Head of caudate nucleus (tissue), 42 donors: ENCODE measurements at regions not wholly inside any gene's neighbourhood (a gene's known extent, or its start where the extent isn't known, plus 50 kb on each side); places are given as distances from the start of the nearest gene placed in this dataset.

Source experiments
- DNase-seq, 42 donors: peaks; one replicate each; pipeline versions ENCODE4 v3.0.0 to v3.0.0-alpha.2; 2020 to 2021; ENCODE audit warnings: mixed read lengths in 7 of 42
- intact Hi-C: fragments of 100-400 bp; cut with DNase I; formaldehyde crosslinking; loops from one replicate; pipeline ENCODE4 v1.15.0; 2022

DNA sequence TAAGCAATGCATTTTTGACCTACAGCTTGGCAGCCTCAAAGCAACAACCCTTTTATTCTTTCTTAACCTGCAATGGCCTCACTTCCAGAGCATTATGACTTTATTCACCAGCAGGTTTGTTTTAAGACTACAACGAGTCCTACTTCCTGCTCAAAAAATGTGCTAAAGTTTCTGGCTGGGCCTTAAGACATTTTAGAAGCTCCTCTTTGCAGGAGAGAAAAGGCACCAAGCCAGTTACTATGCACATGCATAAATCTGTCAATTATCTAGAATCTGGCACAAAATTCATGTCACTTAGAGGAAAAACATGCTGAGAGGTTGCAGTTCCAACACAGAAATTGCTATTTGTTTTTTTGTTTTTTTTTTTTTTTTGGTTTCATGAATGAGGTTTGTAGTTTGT lies 223.0 kb upstream of the EPHA5 start:
- DNase-seq: no peak
- intact Hi-C loops: no loop called here

DNA sequence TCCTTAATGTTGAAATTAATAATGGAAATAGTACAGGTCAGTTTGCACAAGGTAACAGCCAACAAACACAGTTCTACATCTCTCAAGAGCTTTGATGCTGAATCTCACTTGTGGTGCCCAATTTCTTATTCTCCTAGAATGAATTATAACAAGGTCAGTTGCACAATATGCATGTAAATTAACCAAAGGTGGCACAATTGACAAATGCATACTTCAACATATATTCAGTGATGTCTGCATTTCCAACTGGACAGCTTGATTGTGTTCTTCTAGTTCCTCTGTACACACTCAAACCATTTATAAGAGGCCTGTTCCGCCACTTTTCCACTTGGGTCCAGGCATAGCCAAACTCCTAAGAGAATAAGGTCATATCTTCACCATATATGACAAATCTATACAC lies 210.3 kb upstream of the EPHA5 start:
- no peak for DNase-seq
- intact Hi-C loops: no loop called here

DNA sequence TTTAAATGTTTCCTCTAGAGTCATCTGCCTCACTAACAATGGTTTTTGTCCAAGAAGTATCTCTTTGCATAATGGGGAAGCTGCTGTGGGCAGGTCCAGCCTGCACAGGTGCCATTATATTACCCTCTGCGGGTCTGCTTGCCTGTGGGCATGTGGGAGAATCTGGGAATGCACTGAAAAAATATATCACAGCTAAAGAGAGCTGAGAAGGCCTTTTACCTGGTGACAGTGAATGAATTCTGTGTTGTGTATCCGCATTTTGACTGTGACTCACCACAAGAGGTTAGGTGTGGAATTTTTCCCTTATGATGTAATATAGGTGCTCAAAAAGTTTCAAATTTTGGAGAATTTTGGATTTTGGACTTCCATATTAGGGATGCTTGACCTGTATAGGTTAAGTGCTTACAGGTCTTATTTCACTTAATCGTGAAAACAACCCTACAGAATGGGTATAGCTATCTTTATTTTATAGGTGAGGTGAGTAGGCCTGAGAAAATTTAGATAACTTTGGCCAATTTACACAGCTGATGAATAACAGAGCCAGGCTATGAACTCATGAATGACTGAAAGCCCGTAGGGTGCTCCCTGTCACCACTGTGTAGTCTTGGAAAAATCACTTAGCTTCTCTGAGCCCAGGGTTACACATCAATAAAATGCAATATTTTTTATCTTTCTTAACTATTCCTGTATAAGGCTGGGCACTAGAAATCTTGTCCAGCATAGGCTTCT lies 198.0 kb upstream of the EPHA5 start:
- intact Hi-C loops: no loop called here
- DNase-seq: no peak

- intact Hi-C loops: no loop called here
- DNase-seq: no peak
Measured at GRCh38 chr4:65865489-65865888, 195.2 kb upstream of the EPHA5 start.

GRCh38 chr4:65861993-65862392 lies 191.7 kb upstream of the EPHA5 start:
- DNase-seq: no peak
- intact Hi-C loops: no loop called here

DNA sequence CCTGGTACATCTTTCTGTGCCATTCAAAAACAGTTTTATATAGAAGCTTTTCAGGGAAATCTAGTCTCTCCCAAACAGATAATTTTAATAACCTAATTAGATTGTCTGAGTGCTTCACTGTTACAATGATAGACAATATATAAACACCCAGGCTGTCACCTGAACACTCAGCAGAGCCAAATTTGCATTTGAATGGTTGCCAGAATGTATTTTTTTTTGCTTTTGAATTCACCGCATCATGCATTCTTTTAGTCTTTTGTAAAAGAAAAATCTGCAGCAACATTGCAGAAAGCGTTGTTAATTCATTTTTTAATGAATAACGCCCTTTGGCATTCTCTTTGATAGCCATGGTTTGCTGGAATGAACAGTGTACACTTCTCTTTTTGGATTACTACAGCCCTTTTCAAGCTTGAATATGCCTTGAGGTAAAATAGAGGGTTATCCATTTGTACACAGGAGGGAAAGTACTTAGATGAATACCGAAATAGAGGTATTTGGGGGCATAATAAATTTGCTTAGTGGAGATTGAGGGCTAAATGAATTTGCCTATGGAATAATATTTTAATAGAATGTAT lies 175.0 kb upstream of the EPHA5 start:
- intact Hi-C loops: no loop called here
- no peak for DNase-seq

DNA sequence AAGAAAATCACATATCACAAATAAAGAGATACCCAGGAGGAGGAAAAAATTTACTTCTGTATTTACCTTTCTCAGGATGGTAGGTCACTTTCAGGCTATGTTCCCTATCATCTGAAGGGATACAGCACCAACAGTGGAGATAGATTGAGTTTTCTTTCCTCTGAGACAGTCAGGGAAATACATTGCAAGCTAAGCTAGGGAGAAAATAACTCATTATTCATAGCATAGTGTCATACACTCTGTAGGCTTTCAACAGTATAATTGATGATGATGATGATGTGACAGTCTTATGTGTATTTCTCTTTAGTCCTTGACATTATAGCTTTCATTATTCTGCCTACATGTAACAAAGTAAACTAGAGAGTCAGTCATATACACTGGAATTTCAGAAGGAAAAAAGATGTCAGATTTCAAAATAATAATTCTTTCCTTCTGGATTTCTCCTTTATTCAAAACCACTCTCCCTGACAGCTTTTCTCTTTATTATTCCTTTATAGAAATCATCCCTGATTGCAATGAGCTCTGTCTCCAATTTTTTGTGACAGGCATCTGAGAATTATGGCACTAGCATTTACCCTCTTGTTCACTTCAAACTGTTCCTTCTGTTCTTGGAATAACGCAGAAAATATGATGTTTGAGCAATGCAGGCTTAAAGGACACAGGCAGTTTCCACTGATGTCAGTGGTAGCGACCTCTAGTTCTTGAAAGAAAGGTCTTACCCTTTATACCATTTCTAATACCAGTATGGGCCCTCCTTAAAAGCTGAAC lies 169.1 kb upstream of the EPHA5 start:
- DNase-seq: no peak
- intact Hi-C loops: no loop called here

- intact Hi-C loops: no loop called here
- no peak for DNase-seq
Measured at GRCh38 chr4:65834707-65835106, 164.4 kb upstream of the EPHA5 start.

- DNase-seq: no peak
- intact Hi-C loops: no loop called here
Measured at GRCh38 chr4:65831828-65832227, 161.5 kb upstream of the EPHA5 start.

GRCh38 chr4:65825116-65825753 lies 154.9 kb upstream of the EPHA5 start:
- intact Hi-C loops: no loop called here
- DNase-seq: no peak

DNA sequence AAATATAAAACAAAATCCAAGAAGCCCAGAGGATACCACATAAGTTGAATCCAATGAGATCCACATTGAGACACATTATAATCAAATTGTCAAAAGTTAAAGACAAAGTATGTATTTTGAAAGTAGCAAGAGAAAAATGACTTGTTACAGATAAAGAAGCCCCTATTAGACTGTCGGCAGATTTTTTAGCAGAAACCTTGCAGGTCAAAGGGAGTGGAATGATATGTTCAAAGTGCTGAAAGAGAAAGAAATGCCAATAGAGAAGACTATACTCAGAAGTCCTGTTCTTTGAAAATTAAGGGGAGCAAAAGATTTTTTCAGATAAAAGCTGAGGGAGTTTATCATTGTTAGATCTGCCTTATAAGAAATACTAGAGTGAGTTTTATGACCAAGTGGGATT lies 148.9 kb upstream of the EPHA5 start:
- intact Hi-C loops: no loop called here
- DNase-seq: no peak

DNA sequence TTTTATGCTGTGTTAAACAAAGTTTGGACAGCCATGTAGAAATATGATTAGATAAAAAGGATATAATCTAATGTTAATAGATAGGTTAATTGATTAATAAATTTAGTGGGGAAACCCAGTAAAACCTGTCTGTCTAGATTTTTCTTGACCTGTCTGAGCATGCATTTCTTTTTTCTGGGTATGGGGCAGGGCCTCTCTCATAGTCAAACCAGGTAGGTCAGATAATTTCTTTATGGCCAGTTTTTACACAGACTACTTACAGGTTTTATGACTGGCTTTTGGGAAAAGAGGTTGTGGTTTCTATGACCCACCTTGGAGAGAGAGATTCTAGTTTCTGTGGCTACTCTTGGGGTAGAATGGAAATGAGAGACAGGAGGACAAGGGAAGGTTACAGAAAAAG lies 135.6 kb upstream of the EPHA5 start:
- DNase-seq: no peak
- intact Hi-C loops: no loop called here

DNA sequence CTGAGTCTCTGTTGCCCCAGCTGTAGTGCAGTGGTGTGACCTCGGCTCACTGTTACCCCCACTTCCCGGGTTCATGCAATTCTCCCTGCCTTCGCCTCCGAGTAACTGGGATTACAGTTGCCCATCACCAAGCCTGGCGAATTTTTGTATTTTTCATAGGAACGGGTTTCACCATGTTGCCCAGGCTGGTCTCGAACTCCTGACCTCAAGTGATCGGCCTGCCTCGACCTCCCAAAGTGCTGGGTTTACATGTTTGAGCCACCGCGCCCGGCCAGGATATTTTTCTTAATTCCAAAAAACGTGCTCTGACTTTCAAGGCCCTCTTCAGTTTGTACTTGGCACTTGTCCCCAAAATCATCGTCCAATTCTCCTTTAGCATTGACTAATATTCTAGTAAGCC lies 129.2 kb upstream of the EPHA5 start:
- intact Hi-C loops: no loop called here
- DNase-seq: no peak

GRCh38 chr4:65798498-65799127 lies 128.3 kb upstream of the EPHA5 start:
- DNase-seq: no peak
- intact Hi-C loops: no loop called here

- intact Hi-C loops: no loop called here
- DNase-seq: peak in 1 of 42 donors; percentile 10
Measured at GRCh38 chr4:65791812-65792308, 121.6 kb upstream of the EPHA5 start.

DNA sequence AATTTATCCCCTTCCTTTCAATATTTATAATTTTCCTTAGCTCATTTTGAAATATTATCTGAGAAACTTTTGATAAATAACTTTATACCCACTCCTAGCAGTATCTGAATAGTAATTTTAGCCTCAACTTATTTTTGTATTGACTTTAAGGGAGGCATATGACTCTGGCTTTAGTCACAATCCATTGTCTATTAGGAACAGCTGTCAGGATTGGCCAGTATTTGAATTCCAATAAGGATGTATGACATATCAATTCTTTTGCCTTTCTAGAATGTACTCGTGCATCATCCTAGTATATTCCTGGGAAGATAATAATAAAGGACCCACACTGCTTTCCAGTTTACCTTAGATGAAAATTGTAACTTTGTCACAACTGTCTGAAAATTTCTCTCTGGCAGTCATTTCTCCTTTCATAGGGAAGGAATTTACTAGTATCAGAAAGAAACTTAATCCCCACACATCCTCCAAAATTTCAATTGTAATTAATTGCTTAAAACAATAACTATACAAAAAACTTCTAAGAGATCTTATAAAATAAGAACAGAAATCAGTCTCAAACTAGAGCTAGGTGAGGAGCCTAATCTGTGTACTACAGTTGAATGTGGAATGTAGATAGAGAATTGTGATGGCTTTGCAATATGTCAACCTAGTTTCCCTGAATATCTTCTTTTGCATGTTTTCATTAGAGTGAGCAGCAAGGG lies 121.0 kb upstream of the EPHA5 start:
- no peak for DNase-seq
- intact Hi-C loops: no loop called here

- intact Hi-C loops: no loop called here
- DNase-seq: no peak
Measured at GRCh38 chr4:65789805-65790204, 119.5 kb upstream of the EPHA5 start.

- intact Hi-C loops: no loop called here
- DNase-seq: no peak
Measured at GRCh38 chr4:65789341-65789740, 119.1 kb upstream of the EPHA5 start.

- intact Hi-C loops: no loop called here
Measured at GRCh38 chr4:65777270-65777669, 107.0 kb upstream of the EPHA5 start.

More at GRCh38 chr4:65777270-65777669, 107.0 kb upstream of the EPHA5 start:
- DNase-seq: no peak
